ENCODE measurements at regions not wholly inside any gene's neighbourhood (a gene's known extent, or its start where the extent isn't known, plus 50 kb on each side); places are given as distances from the start of the nearest gene placed in this dataset.

- no peak for TF ChIP-seq ARNTL (CRISPR knock-in tag; IDR thresholded peaks at IDR 0.05; ENCODE audit: borderline replicate concordance, low read depth)
- no peak for TF ChIP-seq ISL1 (CRISPR knock-in tag; IDR thresholded peaks at IDR 0.05)
- TF ChIP-seq CREB5 (CRISPR knock-in tag; IDR thresholded peaks at IDR 0.05; ENCODE audit: low read depth), result no peak
- TF ChIP-seq ESRRG (CRISPR knock-in tag; IDR thresholded peaks at IDR 0.05), result no peak
- no peak for TF ChIP-seq OSR1 (CRISPR knock-in tag; IDR thresholded peaks at IDR 0.05)
- no peak for TF ChIP-seq TOX (CRISPR knock-in tag; IDR thresholded peaks at IDR 0.05; ENCODE audit: borderline replicate concordance)
- no peak for TF ChIP-seq TSHZ2 (CRISPR knock-in tag; IDR thresholded peaks at IDR 0.05)
- TF ChIP-seq ZC3H10 (CRISPR knock-in tag; IDR thresholded peaks at IDR 0.05), result no peak
- TF ChIP-seq RARB (CRISPR knock-in tag; IDR thresholded peaks at IDR 0.05), result no peak
- no peak for TF ChIP-seq CSDC2 (CRISPR knock-in tag; IDR thresholded peaks at IDR 0.05)
- TF ChIP-seq ZFP3 (CRISPR knock-in tag; IDR thresholded peaks at IDR 0.05), result no peak
- no peak for ATAC-seq
Observed at GRCh38 chr2:111634995-111635538, 248.9 kb downstream of the ANAPC1 start.

- ATAC-seq, result no peak
- TF ChIP-seq POU6F1 (CRISPR knock-in tag; IDR thresholded peaks at IDR 0.05; ENCODE audit: borderline replicate concordance, low read depth) (no peak), PPARA (CRISPR knock-in tag; IDR thresholded peaks at IDR 0.05; ENCODE audit: borderline replicate concordance) (no peak), PATZ1 (CRISPR knock-in tag; IDR thresholded peaks at IDR 0.05; ENCODE audit: borderline replicate concordance) (no peak), ARNTL (CRISPR knock-in tag; IDR thresholded peaks at IDR 0.05; ENCODE audit: borderline replicate concordance, low read depth) (no peak), OSR1 (CRISPR knock-in tag; IDR thresholded peaks at IDR 0.05) (no peak), RARB (CRISPR knock-in tag; IDR thresholded peaks at IDR 0.05) (no peak), CSDC2 (CRISPR knock-in tag; IDR thresholded peaks at IDR 0.05) (no peak), ESRRG (CRISPR knock-in tag; IDR thresholded peaks at IDR 0.05) (no peak), TOX (CRISPR knock-in tag; IDR thresholded peaks at IDR 0.05; ENCODE audit: borderline replicate concordance) (no peak)
Observed at GRCh38 chr2:111636905-111637304, 247.1 kb downstream of the ANAPC1 start.

- no peak for TF ChIP-seq ESRRG (CRISPR knock-in tag; IDR thresholded peaks at IDR 0.05)
- no peak for TF ChIP-seq SNAI2 (CRISPR knock-in tag; IDR thresholded peaks at IDR 0.05)
- TF ChIP-seq TOX (CRISPR knock-in tag; IDR thresholded peaks at IDR 0.05; ENCODE audit: borderline replicate concordance), result no peak
- no peak for TF ChIP-seq CSDC2 (CRISPR knock-in tag; IDR thresholded peaks at IDR 0.05)
- TF ChIP-seq CREB5 (CRISPR knock-in tag; IDR thresholded peaks at IDR 0.05; ENCODE audit: low read depth), result no peak
- TF ChIP-seq ARNTL (CRISPR knock-in tag; IDR thresholded peaks at IDR 0.05; ENCODE audit: borderline replicate concordance, low read depth), result no peak
- no peak for TF ChIP-seq ZNF8 (CRISPR knock-in tag; IDR thresholded peaks at IDR 0.05)
- TF ChIP-seq ZFP3 (CRISPR knock-in tag; IDR thresholded peaks at IDR 0.05), result no peak
- no peak for TF ChIP-seq PPARA (CRISPR knock-in tag; IDR thresholded peaks at IDR 0.05; ENCODE audit: borderline replicate concordance)
- TF ChIP-seq ZNF70 (CRISPR knock-in tag; IDR thresholded peaks at IDR 0.05), result no peak
- no peak for TF ChIP-seq GLIS3 (CRISPR knock-in tag; IDR thresholded peaks at IDR 0.05)
- no peak for TF ChIP-seq CSRNP3 (CRISPR knock-in tag; IDR thresholded peaks at IDR 0.05)
- TF ChIP-seq TCF4 (CRISPR knock-in tag; IDR thresholded peaks at IDR 0.05; ENCODE audit: borderline replicate concordance), result no peak
- no peak for TF ChIP-seq ZNF565 (CRISPR knock-in tag; conservative IDR thresholded peaks at IDR 0.05; ENCODE audit: low read depth)
- TF ChIP-seq ZC3H10 (CRISPR knock-in tag; IDR thresholded peaks at IDR 0.05), result no peak
- no peak for ATAC-seq
Observed at GRCh38 chr2:111638274-111638877, 245.6 kb downstream of the ANAPC1 start.

All from SK-N-SH treated with all-trans-retinoic acid at 6 μM for 48 hours (cell line).